ENCODE measurements at regions not wholly inside any gene's neighbourhood (a gene's known extent, or its start where the extent isn't known, plus 50 kb on each side); places are given as distances from the start of the nearest gene placed in this dataset.
"Not testable (repeated sequence)": the region's sequence is repeated elsewhere in the genome, so short reads cannot be mapped to it uniquely, and the experiment has no call there.

DNA sequence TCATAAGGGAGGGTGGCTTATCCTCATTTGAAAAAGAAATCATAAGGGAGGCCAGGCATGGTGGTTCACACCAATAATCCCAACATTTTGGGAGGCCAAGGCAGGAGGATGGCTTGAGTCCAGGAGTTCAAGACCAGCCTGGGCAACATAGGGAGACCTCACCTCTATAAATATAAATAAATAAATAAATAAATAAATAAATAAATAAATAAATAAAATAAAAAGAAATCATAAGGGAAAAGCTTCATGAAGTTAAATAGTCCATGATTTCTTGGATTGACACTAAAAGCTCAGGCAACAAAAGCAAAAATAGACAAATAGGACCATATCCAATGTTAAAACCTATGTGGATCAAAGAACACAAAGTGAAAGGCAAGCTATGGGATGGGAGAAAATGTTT lies 62.2 kb upstream of the SFTPD start:
- RAD21 ChIA-PET (ENCODE audit: unreplicated experiment); H3K79me2 ChIP-seq (ENCODE audit: control insufficient read depth, insufficient read depth, low read length); H2AFZ ChIP-seq (ENCODE audit: control insufficient read depth, low read depth, low read length); DNase-seq (ENCODE audit: low read depth, low spot score); FAIRE-seq; H3K27me3 ChIP-seq (replicated peaks in 1 of 2; ENCODE audit: control insufficient read depth in 2 of 2, insufficient read depth in 2 of 2, low read length in 1 of 2); in situ Hi-C loops (cut with MboI); H3K9ac ChIP-seq (ENCODE audit: control insufficient read depth, insufficient read depth, low read length); H3K4me3 ChIP-seq; CTCF ChIA-PET; H4K20me1 ChIP-seq (ENCODE audit: control insufficient read depth, insufficient read depth); H3K9me3 ChIP-seq (replicated peaks; ENCODE audit: control insufficient read depth, insufficient read depth, low read length); H3K27ac ChIP-seq (ENCODE audit: control insufficient read depth, insufficient read depth); H3K4me2 ChIP-seq (ENCODE audit: control insufficient read depth, insufficient read depth); H3K4me1 ChIP-seq (ENCODE audit: control insufficient read depth, insufficient read depth, low read length); intact Hi-C loops (cut with micrococcal nuclease; ENCODE audit: unreplicated experiment); ATAC-seq; BruUV-seq (replicated peaks); POLR2A ChIA-PET; H3K36me3 ChIP-seq (ENCODE audit: control insufficient read depth in 2 of 2, insufficient read depth in 2 of 2, low read length in 1 of 2); SMC1A ChIA-PET (ENCODE audit: uncharacterized antibody, unreplicated experiment): not testable (repeated sequence)

DNA sequence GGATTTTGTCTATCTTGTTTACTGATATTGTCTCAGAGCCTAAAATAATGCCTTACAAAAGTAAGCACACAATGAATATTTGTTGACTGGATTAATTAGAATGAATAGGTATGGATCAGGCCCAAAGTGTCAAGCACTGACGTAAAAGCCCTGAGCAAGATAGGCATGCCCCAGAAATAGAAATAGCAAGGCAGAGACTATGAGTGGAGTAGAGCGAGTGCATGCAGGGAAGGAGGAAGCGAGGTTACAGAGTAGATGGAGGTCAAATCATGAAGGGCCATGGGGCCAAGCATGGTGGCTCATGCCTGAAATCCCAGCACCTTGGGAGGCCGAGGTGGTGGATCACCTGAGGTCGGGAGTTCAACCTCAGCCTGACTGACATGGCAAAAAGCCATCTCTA lies 51.6 kb upstream of the SFTPD start:
- FAIRE-seq = no peak
- H3K4me2 ChIP-seq (ENCODE audit: control insufficient read depth, insufficient read depth) = no peak overlapping the region
- TF ChIP-seq BACH1 (IDR thresholded peaks at IDR 0.05; ENCODE audit: borderline replicate concordance) (no peak), SUZ12 (IDR thresholded peaks at IDR 0.05; ENCODE audit: unreplicated experiment) (no peak), MYB (IDR thresholded peaks at IDR 0.05; ENCODE audit: borderline replicate concordance, low read depth, low read length) (no peak), CBX5 (IDR thresholded peaks at IDR 0.05; ENCODE audit: low read depth) (no peak), TARDBP (IDR thresholded peaks at IDR 0.05; ENCODE audit: borderline replicate concordance) (no peak), ZNF24 (IDR thresholded peaks at IDR 0.05) (no peak), MEF2B (IDR thresholded peaks at IDR 0.05; ENCODE audit: partially characterized antibody, poor library complexity, severe bottlenecking) (no peak), BMI1 (IDR thresholded peaks at IDR 0.05; ENCODE audit: borderline replicate concordance) (no peak), NFIC (IDR thresholded peaks at IDR 0.05; ENCODE audit: low read depth, low read length) (no peak)
- TF ChIP-seq, protein P1, sequence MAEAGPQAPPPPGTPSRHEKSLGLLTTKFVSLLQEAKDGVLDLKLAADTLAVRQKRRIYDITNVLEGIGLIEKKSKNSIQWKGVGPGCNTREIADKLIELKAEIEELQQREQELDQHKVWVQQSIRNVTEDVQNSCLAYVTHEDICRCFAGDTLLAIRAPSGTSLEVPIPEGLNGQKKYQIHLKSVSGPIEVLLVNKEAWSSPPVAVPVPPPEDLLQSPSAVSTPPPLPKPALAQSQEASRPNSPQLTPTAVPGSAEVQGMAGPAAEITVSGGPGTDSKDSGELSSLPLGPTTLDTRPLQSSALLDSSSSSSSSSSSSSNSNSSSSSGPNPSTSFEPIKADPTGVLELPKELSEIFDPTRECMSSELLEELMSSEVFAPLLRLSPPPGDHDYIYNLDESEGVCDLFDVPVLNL (IDR thresholded peaks at IDR 0.05; ENCODE audit: low read depth, low read length) = no peak
- TF ChIP-seq, protein P2, sequence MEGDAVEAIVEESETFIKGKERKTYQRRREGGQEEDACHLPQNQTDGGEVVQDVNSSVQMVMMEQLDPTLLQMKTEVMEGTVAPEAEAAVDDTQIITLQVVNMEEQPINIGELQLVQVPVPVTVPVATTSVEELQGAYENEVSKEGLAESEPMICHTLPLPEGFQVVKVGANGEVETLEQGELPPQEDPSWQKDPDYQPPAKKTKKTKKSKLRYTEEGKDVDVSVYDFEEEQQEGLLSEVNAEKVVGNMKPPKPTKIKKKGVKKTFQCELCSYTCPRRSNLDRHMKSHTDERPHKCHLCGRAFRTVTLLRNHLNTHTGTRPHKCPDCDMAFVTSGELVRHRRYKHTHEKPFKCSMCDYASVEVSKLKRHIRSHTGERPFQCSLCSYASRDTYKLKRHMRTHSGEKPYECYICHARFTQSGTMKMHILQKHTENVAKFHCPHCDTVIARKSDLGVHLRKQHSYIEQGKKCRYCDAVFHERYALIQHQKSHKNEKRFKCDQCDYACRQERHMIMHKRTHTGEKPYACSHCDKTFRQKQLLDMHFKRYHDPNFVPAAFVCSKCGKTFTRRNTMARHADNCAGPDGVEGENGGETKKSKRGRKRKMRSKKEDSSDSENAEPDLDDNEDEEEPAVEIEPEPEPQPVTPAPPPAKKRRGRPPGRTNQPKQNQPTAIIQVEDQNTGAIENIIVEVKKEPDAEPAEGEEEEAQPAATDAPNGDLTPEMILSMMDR (IDR thresholded peaks at IDR 0.05 in 2 of 3, conservative IDR thresholded peaks at IDR 0.05 in 1 of 3; ENCODE audit: control insufficient read depth in 2 of 3, extremely low read depth in 1 of 3, insufficient read depth in 1 of 3, low read depth in 3 of 3, low read length in 3 of 3) = no peak
- TF ChIP-seq, protein P3, sequence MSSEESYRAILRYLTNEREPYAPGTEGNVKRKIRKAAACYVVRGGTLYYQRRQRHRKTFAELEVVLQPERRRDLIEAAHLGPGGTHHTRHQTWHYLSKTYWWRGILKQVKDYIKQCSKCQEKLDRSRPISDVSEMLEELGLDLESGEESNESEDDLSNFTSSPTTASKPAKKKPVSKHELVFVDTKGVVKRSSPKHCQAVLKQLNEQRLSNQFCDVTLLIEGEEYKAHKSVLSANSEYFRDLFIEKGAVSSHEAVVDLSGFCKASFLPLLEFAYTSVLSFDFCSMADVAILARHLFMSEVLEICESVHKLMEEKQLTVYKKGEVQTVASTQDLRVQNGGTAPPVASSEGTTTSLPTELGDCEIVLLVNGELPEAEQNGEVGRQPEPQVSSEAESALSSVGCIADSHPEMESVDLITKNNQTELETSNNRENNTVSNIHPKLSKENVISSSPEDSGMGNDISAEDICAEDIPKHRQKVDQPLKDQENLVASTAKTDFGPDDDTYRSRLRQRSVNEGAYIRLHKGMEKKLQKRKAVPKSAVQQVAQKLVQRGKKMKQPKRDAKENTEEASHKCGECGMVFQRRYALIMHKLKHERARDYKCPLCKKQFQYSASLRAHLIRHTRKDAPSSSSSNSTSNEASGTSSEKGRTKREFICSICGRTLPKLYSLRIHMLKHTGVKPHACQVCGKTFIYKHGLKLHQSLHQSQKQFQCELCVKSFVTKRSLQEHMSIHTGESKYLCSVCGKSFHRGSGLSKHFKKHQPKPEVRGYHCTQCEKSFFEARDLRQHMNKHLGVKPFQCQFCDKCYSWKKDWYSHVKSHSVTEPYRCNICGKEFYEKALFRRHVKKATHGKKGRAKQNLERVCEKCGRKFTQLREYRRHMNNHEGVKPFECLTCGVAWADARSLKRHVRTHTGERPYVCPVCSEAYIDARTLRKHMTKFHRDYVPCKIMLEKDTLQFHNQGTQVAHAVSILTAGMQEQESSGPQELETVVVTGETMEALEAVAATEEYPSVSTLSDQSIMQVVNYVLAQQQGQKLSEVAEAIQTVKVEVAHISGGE (CRISPR knock-in tag; IDR thresholded peaks at IDR 0.05) = no peak
- DNase-seq (ENCODE audit: low read depth, low spot score) = no peak
- no peak overlapping the region for H2AFZ ChIP-seq (ENCODE audit: control insufficient read depth, low read depth, low read length)
- no peak overlapping the region for H3K9ac ChIP-seq (ENCODE audit: control insufficient read depth, insufficient read depth, low read length)
- no peaks in the 10 kb centered on the region for H3K79me2 ChIP-seq (ENCODE audit: control insufficient read depth, insufficient read depth, low read length)
- H3K36me3 ChIP-seq (ENCODE audit: control insufficient read depth in 2 of 2, insufficient read depth in 2 of 2, low read length in 1 of 2) = no peaks in the 10 kb centered on the region
- no peaks in the 10 kb centered on the region for H3K4me1 ChIP-seq (ENCODE audit: control insufficient read depth, insufficient read depth, low read length)
- H4K20me1 ChIP-seq (ENCODE audit: control insufficient read depth, insufficient read depth) = no peaks in the 10 kb centered on the region
- ChIA-PET SMC1A (ENCODE audit: uncharacterized antibody, unreplicated experiment) (no interaction called here), RAD21 (ENCODE audit: unreplicated experiment) (no interaction called here), CTCF (no interaction called here), POLR2A (interaction anchor here (0.7 kb wide), 1 partner anchor 88 kb away, joined by 3 read pairs; no protein-coding TSS in a partner anchor)
- intact Hi-C loops (cut with micrococcal nuclease; ENCODE audit: unreplicated experiment) (no loop called here), in situ Hi-C loops (cut with MboI) (no loop called here)
- no peak overlapping the region for H3K4me3 ChIP-seq
- H3K27ac ChIP-seq (ENCODE audit: control insufficient read depth, insufficient read depth) = no peak overlapping the region
- no TSS peak for BruUV-seq (replicated peaks)
- no peaks in the 10 kb centered on the region for H3K9me3 ChIP-seq (replicated peaks; ENCODE audit: control insufficient read depth, insufficient read depth, low read length)
- WGBS (ENCODE audit: insufficient coverage, insufficient replicate concordance, low lambda C conversion rate, missing lambda C conversion rate) = 23% methylated on average over 5 of the region's 5 CpGs
- no peak for ATAC-seq
- no peaks in the 10 kb centered on the region; a peak in 2 of 4 replicates for H3K27me3 ChIP-seq (replicated peaks in 1 of 2; ENCODE audit: control insufficient read depth in 2 of 2, insufficient read depth in 2 of 2, low read length in 1 of 2)
